ENCODE measurements at regions not wholly inside any gene's neighbourhood (a gene's known extent, or its start where the extent isn't known, plus 50 kb on each side); places are given as distances from the start of the nearest gene placed in this dataset.

DNA sequence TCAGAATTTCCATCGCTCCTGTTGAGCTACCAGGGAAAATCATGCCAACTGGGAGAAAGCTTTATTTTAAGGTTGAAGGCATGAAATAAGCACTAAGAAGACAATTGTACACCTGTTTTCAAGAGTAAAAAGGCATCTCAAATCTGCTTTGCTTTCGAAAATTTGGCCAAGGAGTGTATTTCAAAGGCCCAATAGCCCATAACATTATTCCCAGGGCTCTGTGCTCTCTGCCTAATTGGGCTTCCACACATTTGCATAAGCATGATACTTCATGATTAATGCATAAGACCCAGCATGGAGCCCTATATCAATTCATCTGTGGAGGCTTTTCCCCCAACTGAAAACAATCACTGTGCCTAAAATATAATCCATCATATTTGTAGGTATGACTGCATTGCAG is 258.5 kb downstream of the NOVA1 start:
- CTCF ChIA-PET = no interaction called here
- TF ChIP-seq ZFX (IDR thresholded peaks at IDR 0.05) (no peak), YY1 (IDR thresholded peaks at IDR 0.05; ENCODE audit: extremely low read depth, insufficient replicate concordance, low read depth, low read length) (no peak), ELF1 (IDR thresholded peaks at IDR 0.05; ENCODE audit: borderline replicate concordance, low read depth) (no peak), RAD21 (IDR thresholded peaks at IDR 0.05; ENCODE audit: low read depth) (no peak), POLR2AphosphoS5 (IDR thresholded peaks at IDR 0.05; ENCODE audit: low read depth, low read length) (no peak), EZH2 (IDR thresholded peaks at IDR 0.05) (no peak), POLR2A (IDR thresholded peaks at IDR 0.05; ENCODE audit: borderline replicate concordance, extremely low read depth, insufficient read depth, insufficient read length) (no peak), SIN3A (IDR thresholded peaks at IDR 0.05; ENCODE audit: low read depth) (no peak), SRF (IDR thresholded peaks at IDR 0.05; ENCODE audit: low read depth) (no peak), ZNF274 (IDR thresholded peaks at IDR 0.05; ENCODE audit: low read depth, low read length) (no peak), EGR1 (IDR thresholded peaks at IDR 0.05; ENCODE audit: low read depth) (no peak), JUND (IDR thresholded peaks at IDR 0.05) (no peak)
- TF ChIP-seq, protein P1, sequence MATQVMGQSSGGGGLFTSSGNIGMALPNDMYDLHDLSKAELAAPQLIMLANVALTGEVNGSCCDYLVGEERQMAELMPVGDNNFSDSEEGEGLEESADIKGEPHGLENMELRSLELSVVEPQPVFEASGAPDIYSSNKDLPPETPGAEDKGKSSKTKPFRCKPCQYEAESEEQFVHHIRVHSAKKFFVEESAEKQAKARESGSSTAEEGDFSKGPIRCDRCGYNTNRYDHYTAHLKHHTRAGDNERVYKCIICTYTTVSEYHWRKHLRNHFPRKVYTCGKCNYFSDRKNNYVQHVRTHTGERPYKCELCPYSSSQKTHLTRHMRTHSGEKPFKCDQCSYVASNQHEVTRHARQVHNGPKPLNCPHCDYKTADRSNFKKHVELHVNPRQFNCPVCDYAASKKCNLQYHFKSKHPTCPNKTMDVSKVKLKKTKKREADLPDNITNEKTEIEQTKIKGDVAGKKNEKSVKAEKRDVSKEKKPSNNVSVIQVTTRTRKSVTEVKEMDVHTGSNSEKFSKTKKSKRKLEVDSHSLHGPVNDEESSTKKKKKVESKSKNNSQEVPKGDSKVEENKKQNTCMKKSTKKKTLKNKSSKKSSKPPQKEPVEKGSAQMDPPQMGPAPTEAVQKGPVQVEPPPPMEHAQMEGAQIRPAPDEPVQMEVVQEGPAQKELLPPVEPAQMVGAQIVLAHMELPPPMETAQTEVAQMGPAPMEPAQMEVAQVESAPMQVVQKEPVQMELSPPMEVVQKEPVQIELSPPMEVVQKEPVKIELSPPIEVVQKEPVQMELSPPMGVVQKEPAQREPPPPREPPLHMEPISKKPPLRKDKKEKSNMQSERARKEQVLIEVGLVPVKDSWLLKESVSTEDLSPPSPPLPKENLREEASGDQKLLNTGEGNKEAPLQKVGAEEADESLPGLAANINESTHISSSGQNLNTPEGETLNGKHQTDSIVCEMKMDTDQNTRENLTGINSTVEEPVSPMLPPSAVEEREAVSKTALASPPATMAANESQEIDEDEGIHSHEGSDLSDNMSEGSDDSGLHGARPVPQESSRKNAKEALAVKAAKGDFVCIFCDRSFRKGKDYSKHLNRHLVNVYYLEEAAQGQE (IDR thresholded peaks at IDR 0.05; ENCODE audit: low read depth) = no peak
- TF ChIP-seq, protein P2, sequence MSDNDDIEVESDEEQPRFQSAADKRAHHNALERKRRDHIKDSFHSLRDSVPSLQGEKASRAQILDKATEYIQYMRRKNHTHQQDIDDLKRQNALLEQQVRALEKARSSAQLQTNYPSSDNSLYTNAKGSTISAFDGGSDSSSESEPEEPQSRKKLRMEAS (IDR thresholded peaks at IDR 0.05) = no peak
- TF ChIP-seq, protein P3, sequence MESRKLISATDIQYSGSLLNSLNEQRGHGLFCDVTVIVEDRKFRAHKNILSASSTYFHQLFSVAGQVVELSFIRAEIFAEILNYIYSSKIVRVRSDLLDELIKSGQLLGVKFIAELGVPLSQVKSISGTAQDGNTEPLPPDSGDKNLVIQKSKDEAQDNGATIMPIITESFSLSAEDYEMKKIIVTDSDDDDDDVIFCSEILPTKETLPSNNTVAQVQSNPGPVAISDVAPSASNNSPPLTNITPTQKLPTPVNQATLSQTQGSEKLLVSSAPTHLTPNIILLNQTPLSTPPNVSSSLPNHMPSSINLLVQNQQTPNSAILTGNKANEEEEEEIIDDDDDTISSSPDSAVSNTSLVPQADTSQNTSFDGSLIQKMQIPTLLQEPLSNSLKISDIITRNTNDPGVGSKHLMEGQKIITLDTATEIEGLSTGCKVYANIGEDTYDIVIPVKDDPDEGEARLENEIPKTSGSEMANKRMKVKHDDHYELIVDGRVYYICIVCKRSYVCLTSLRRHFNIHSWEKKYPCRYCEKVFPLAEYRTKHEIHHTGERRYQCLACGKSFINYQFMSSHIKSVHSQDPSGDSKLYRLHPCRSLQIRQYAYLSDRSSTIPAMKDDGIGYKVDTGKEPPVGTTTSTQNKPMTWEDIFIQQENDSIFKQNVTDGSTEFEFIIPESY (IDR thresholded peaks at IDR 0.05; ENCODE audit: extremely low read depth, insufficient replicate concordance, low read length) = no peak

More for the DNA sequence above, 258.5 kb downstream of the NOVA1 start:
- H3K4me2 ChIP-seq (ENCODE audit: low read length) = no peak overlapping the region
- no peak overlapping the region for H3K27ac ChIP-seq (ENCODE audit: low read depth, low read length)
- DNase-seq (ENCODE audit: low read depth, low spot score) (no peak), ATAC-seq (no peak)
- H3K27me3 ChIP-seq (ENCODE audit: insufficient read depth, low read length) = no peaks in the 10 kb centered on the region
- H2AFZ ChIP-seq (ENCODE audit: low read depth, low read length, poor library complexity, severe bottlenecking) = no peak overlapping the region
- no peak overlapping the region for H3K4me3 ChIP-seq (replicated peaks in 1 of 2; ENCODE audit: low read depth in 1 of 2, low read length in 2 of 2)
- BruUV-seq (replicated peaks) = no TSS peak
- peaks cover 16 to 23% of the 10 kb centered on the region in 2 experiments; a peak in 2 of 4 replicates for H3K9me3 ChIP-seq (ENCODE audit: control insufficient read depth in 1 of 2, insufficient read depth in 1 of 2, low read depth in 1 of 2, low read length in 2 of 2)
- H4K20me1 ChIP-seq (ENCODE audit: insufficient read depth) = no peaks in the 10 kb centered on the region
- H3K4me1 ChIP-seq (ENCODE audit: control insufficient read depth in 1 of 2, insufficient read depth in 2 of 2, low read length in 2 of 2) = no peaks in the 10 kb centered on the region
- intact Hi-C loops (cut with micrococcal nuclease) = no loop called here
- H3K79me2 ChIP-seq (ENCODE audit: insufficient read depth, low read length) = no peaks in the 10 kb centered on the region
- no peak overlapping the region for H3K9ac ChIP-seq (ENCODE audit: low read length)
- POLR2A ChIA-PET = no interaction called here
- H3K9me2 ChIP-seq (ENCODE audit: insufficient read depth) = no peaks in the 10 kb centered on the region
- H3K36me3 ChIP-seq (ENCODE audit: control insufficient read depth in 1 of 2, insufficient read depth in 2 of 2, low read length in 2 of 2) = no peaks in the 10 kb centered on the region
- RAD21 ChIA-PET (ENCODE audit: low non-redundant PET in 1 of 2, low total read pairs in 2 of 2, uncharacterized antibody in 2 of 2, unreplicated experiment in 2 of 2) = no interaction called here

Data from HCT116 (cell line).